H9 (cell line): ENCODE measurements at regions not wholly inside any gene's neighbourhood (a gene's known extent, or its start where the extent isn't known, plus 50 kb on each side); places are given as distances from the start of the nearest gene placed in this dataset.

Source experiments
- DNase-seq: peaks from one replicate; pipeline ENCODE4 v3.0.0-alpha.2; 2017
- H2AFZ ChIP-seq: one replicate; pipeline ENCODE4 v1.6.1; 2013; ENCODE audit warnings: mild to moderate bottlenecking, low read length, control low read depth, moderate library complexity
- H2AK5ac ChIP-seq: 2 replicates; pipeline ENCODE4 v1.6.1; 2013; ENCODE audit warnings: low read length, control low read depth, mixed read lengths; ENCODE audit not compliant: insufficient read length
- H2BK120ac ChIP-seq: one replicate; pipeline ENCODE4 v1.6.1; 2013; ENCODE audit warnings: low read depth, mild to moderate bottlenecking, low read length, control low read depth, inconsistent platforms; ENCODE audit not compliant: poor library complexity, severe bottlenecking
- H2BK12ac ChIP-seq: 2 replicates; pipeline ENCODE4 v1.6.1; 2013; ENCODE audit warnings: low read length, control low read depth, mixed read lengths, low read depth; ENCODE audit not compliant: insufficient read length
- H2BK15ac ChIP-seq: 2 replicates; pipeline ENCODE4 v1.6.1; 2013; ENCODE audit warnings: low read depth, low read length, control low read depth
- H2BK20ac ChIP-seq: one replicate; pipeline ENCODE4 v1.6.1; 2013; ENCODE audit warnings: low read depth, mild to moderate bottlenecking, low read length, control low read depth, inconsistent platforms; ENCODE audit not compliant: poor library complexity, severe bottlenecking
- H2BK5ac ChIP-seq: 2 replicates; pipeline ENCODE4 v1.6.1; 2013; ENCODE audit warnings: low read length, control low read depth, mixed read lengths; ENCODE audit not compliant: insufficient read length
- H3K14ac ChIP-seq: 2 replicates; pipeline ENCODE4 v1.6.1; 2013; ENCODE audit warnings: low read length, control low read depth; ENCODE audit not compliant: insufficient read depth
- H3K18ac ChIP-seq: 2 replicates; pipeline ENCODE4 v1.6.1; 2013; ENCODE audit warnings: low read depth, mild to moderate bottlenecking, mixed read lengths, low read length, control low read depth; ENCODE audit not compliant: insufficient read length
- H3K23ac ChIP-seq: 2 replicates; pipeline ENCODE4 v1.6.1; 2013; ENCODE audit warnings: low read length, control low read depth, mixed read lengths, low read depth; ENCODE audit not compliant: insufficient read length
- H3K23me2 ChIP-seq: 2 replicates; pipeline ENCODE4 v1.6.1; 2013; ENCODE audit warnings: low read depth, mild to moderate bottlenecking, mixed read lengths, low read length, control low read depth; ENCODE audit not compliant: insufficient read length, poor library complexity, severe bottlenecking
- H3K27ac ChIP-seq: 2 replicates; pipeline ENCODE4 v1.5.1; 2013; ENCODE audit warnings: low read length, control low read depth, mixed read lengths, low read depth; ENCODE audit not compliant: insufficient read length
- H3K27me3 ChIP-seq: 2 replicates; pipeline ENCODE4 v1.6.1; 2013; ENCODE audit warnings: low read length, control low read depth, inconsistent platforms; ENCODE audit not compliant: insufficient read depth
- H3K4ac ChIP-seq: 2 replicates; pipeline ENCODE4 v1.6.1; 2013; ENCODE audit warnings: low read depth, mild to moderate bottlenecking, control low read depth, inconsistent platforms, low read length, moderate library complexity
- H3K4me1 ChIP-seq: 2 replicates; pipeline ENCODE4 v1.6.1; 2013; ENCODE audit warnings: low read length, control low read depth, inconsistent platforms; ENCODE audit not compliant: insufficient read depth
- H3K4me2 ChIP-seq: 2 replicates; pipeline ENCODE4 v1.6.1; 2013; ENCODE audit warnings: low read length, control low read depth, mixed read lengths; ENCODE audit not compliant: insufficient read length, insufficient read depth
- H3K56ac ChIP-seq: 2 replicates; pipeline ENCODE4 v1.6.1; 2013; ENCODE audit warnings: low read depth, mild to moderate bottlenecking, mixed read lengths, low read length, control low read depth; ENCODE audit not compliant: insufficient read length
- H3K79me1 ChIP-seq: 2 replicates; pipeline ENCODE4 v1.6.1; 2013; ENCODE audit warnings: low read depth, mild to moderate bottlenecking, moderate library complexity, low read length, control low read depth, inconsistent platforms; ENCODE audit not compliant: insufficient read depth, poor library complexity, severe bottlenecking
- H3K79me2 ChIP-seq: 2 replicates; pipeline ENCODE4 v1.6.1; 2013; ENCODE audit warnings: low read length, control low read depth, inconsistent platforms; ENCODE audit not compliant: insufficient read depth
- H3K9ac ChIP-seq: 2 replicates; pipeline ENCODE4 v1.6.1; 2013; ENCODE audit warnings: low read length, control low read depth, mixed read lengths; ENCODE audit not compliant: insufficient read length; ENCODE audit errors: extremely low read depth
- H3K9me3 ChIP-seq: one replicate; pipeline ENCODE4 v1.6.1; 2013; ENCODE audit warnings: low read depth, low read length, inconsistent platforms; ENCODE audit not compliant: control insufficient read depth
- H3T11ph ChIP-seq: one replicate; pipeline ENCODE4 v1.6.1; 2013; ENCODE audit warnings: mild to moderate bottlenecking, low read length, control low read depth, inconsistent platforms
- H4K20me1 ChIP-seq: one replicate; pipeline ENCODE4 v1.6.1; 2013; ENCODE audit not compliant: control insufficient read depth, insufficient read length, insufficient read depth
- H4K5ac ChIP-seq: 2 replicates; pipeline ENCODE4 v1.6.1; 2013; ENCODE audit warnings: low read depth, mild to moderate bottlenecking, mixed read lengths, low read length, control low read depth; ENCODE audit not compliant: insufficient read length
- H4K8ac ChIP-seq: replicated peaks from 2 replicates; pipeline ENCODE4 v1.6.1; 2013; ENCODE audit warnings: low read length, control low read depth, mixed read lengths, low read depth; ENCODE audit not compliant: insufficient read length
- H4K91ac ChIP-seq: 2 replicates; pipeline ENCODE4 v1.6.1; 2013; ENCODE audit warnings: low read depth, mild to moderate bottlenecking, moderate library complexity, mixed read lengths, low read length, control low read depth; ENCODE audit not compliant: insufficient read length
- H3K27ac Mint-ChIP-seq, 3 experiments: 2 replicates in 2 of 3; 3 replicates in 1 of 3; pipeline ENCODE4 v1.8.0; 2020 to 2021; ENCODE audit warnings: mixed read lengths in 3 of 3, mild to moderate bottlenecking in 1 of 3, moderate library complexity in 1 of 3
- H3K27me3 Mint-ChIP-seq: 2 replicates; pipeline ENCODE4 v1.8.0; 2021; ENCODE audit warnings: low read depth, mild to moderate bottlenecking, moderate library complexity, mixed read lengths
- H3K36me3 Mint-ChIP-seq, 3 experiments: 2 replicates in 2 of 3; 3 replicates in 1 of 3; pipeline ENCODE4 v1.8.0; 2020 to 2021; ENCODE audit warnings: low read depth in 3 of 3, mixed read lengths in 3 of 3; ENCODE audit not compliant: insufficient read depth in 1 of 3
- H3K4me1 Mint-ChIP-seq, 2 experiments: 2 replicates each; pipeline ENCODE4 v1.8.0; 2020; ENCODE audit warnings: mixed read lengths in 2 of 2
- H3K4me3 Mint-ChIP-seq, 2 experiments: 2 replicates in 1 of 2; 3 replicates in 1 of 2; pipeline ENCODE4 v1.8.0; 2020 to 2021; ENCODE audit warnings: mild to moderate bottlenecking in 2 of 2, mixed read lengths in 2 of 2, moderate library complexity in 1 of 2
- H3K9me3 Mint-ChIP-seq, 2 experiments: 2 replicates in 1 of 2; 3 replicates in 1 of 2; pipeline ENCODE4 v1.8.0; 2020; ENCODE audit warnings: mild to moderate bottlenecking in 2 of 2, mixed read lengths in 2 of 2, moderate library complexity in 1 of 2
- WGBS: extraction: QIAGEN DNeasy Blood & Tissue Kit; methylation state at CpG from one replicate; pipeline ENCODE4 v1.1.7; 2013; ENCODE audit warnings: missing lambda C conversion rate, low lambda C conversion rate, mixed read lengths; ENCODE audit not compliant: insufficient read length; ENCODE audit errors: extremely low coverage; 5-methylcytosine and 5-hydroxymethylcytosine counted together
- TF ChIP-seq, protein P1 (sequence below): fragments of 200-600 bp; sonication (generic); conservative IDR thresholded peaks from 3 replicates; pipeline ENCODE4 v1.8.0; 2021; ENCODE audit warnings: antibody characterized with exemption, mild to moderate bottlenecking

DNA sequence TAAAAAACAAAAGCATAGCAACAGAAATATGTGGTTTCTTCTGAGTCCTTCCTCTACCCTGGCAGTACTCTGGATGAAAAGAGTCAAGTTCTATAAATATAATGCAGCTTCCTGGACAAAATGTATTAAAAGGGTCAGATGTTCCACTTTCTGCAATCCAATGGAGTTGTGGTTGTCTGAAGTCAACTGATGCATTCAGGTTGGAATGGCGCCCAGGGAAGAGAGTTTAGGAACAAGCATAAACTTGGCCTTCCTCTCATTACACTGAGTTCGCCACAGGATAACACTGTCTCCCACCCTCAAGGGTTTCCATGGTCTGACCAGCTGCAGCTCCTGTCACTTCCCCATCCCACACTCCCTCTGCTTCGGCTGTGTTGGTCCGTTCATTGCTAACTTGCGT is 66.4 kb downstream of the PLEKHG1 start:
- Histone ChIP-seq H2BK120ac (no peak overlapping the region), H2BK5ac (no peak overlapping the region), H2BK15ac (no peak overlapping the region), H3K27me3 (no peaks in the 10 kb centered on the region), H2AFZ (no peak overlapping the region), H3K23me2 (no peaks in the 10 kb centered on the region), H4K20me1 (no peaks in the 10 kb centered on the region), H2BK20ac (no peak overlapping the region), H4K8ac (no peak overlapping the region), H3K79me2 (no peaks in the 10 kb centered on the region), H3K4me2 (no peak overlapping the region), H3K4me1 (no peaks in the 10 kb centered on the region), H3K14ac (no peak overlapping the region), H3K9me3 (no peaks in the 10 kb centered on the region), H4K91ac (no peak overlapping the region), H2BK12ac (no peak overlapping the region), H3K56ac (no peak overlapping the region), H3K18ac (no peak overlapping the region), H3K27ac (no peak overlapping the region), H4K5ac (no peak overlapping the region), H2AK5ac (no peak overlapping the region), H3T11ph (no peak overlapping the region), H3K79me1 (no peaks in the 10 kb centered on the region), H3K23ac (no peak overlapping the region), H3K9ac (no peak overlapping the region), H3K4ac (no peak overlapping the region)
- Mint-ChIP-seq H3K27me3 (no peaks in the 10 kb centered on the region), H3K27ac (no peak overlapping the region), H3K36me3 (no peaks in the 10 kb centered on the region), H3K9me3 (no peaks in the 10 kb centered on the region), H3K4me1 (peaks cover 4 to 6% of the 10 kb centered on the region in 2 experiments; a peak in 3 of 4 replicates), H3K4me3 (no peak overlapping the region)
- no peak for DNase-seq
- TF ChIP-seq, protein P1, sequence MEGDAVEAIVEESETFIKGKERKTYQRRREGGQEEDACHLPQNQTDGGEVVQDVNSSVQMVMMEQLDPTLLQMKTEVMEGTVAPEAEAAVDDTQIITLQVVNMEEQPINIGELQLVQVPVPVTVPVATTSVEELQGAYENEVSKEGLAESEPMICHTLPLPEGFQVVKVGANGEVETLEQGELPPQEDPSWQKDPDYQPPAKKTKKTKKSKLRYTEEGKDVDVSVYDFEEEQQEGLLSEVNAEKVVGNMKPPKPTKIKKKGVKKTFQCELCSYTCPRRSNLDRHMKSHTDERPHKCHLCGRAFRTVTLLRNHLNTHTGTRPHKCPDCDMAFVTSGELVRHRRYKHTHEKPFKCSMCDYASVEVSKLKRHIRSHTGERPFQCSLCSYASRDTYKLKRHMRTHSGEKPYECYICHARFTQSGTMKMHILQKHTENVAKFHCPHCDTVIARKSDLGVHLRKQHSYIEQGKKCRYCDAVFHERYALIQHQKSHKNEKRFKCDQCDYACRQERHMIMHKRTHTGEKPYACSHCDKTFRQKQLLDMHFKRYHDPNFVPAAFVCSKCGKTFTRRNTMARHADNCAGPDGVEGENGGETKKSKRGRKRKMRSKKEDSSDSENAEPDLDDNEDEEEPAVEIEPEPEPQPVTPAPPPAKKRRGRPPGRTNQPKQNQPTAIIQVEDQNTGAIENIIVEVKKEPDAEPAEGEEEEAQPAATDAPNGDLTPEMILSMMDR, result no peak
- no CpG with 5 or more reads among the region's 5 CpGs for WGBS
